SK-N-SH (cell line): ENCODE measurements at regions not wholly inside any gene's neighbourhood (a gene's known extent, or its start where the extent isn't known, plus 50 kb on each side); places are given as distances from the start of the nearest gene placed in this dataset.

Source experiments
- CTCF ChIP-seq: fragments of 200-600 bp; sonication (generic); IDR thresholded peaks from 2 replicates; pipeline ENCODE4 v1.6.1; 2017; ENCODE audit warnings: antibody characterized with exemption, mild to moderate bottlenecking, moderate library complexity
- GATA2 ChIP-seq: sonication (generic); formaldehyde crosslinking; IDR thresholded peaks from 2 replicates; pipeline ENCODE4 v1.5.0; 2020; ENCODE audit warnings: mild to moderate bottlenecking, missing genetic modification reagents
- IRF3 ChIP-seq: fragments of 150-350 bp; IDR thresholded peaks from 2 replicates; pipeline ENCODE4 v1.6.1; 2016; ENCODE audit warnings: mild to moderate bottlenecking, low read depth, low read length
- POLR2AphosphoS5 ChIP-seq: IDR thresholded peaks from 2 replicates; pipeline ENCODE4 v1.6.1; 2012; ENCODE audit warnings: low read depth, low read length
- RCOR1 ChIP-seq: fragments of 150-350 bp; IDR thresholded peaks from 2 replicates; pipeline ENCODE4 v1.6.1; 2017; ENCODE audit warnings: antibody characterized with exemption, low read length

DNA sequence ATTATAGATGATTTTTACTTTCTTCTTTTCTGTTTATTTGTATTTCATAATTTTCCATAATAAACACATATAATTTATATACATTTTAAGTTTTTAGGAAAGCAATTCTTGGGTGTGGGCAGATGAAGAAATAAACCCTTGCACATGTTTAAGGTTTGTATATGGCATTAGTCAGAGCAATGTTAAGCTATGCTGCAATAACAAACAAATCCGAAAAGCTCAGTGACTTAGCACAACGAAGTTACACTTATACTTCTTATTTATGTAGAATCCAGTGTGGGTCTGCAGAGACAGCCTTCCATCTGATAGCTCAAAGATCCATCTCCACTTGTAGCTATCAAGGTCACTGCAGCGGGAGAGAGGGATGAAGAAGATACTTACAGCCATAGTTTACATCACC, 68.5 kb upstream of the BARX2 start:
- TF ChIP-seq CTCF (no peak), POLR2AphosphoS5 (no peak), RCOR1 (no peak), GATA2 (CRISPR knock-in tag) (no peak), IRF3 (no peak)
